ENCODE measurements at regions not wholly inside any gene's neighbourhood (a gene's known extent, or its start where the extent isn't known, plus 50 kb on each side); places are given as distances from the start of the nearest gene placed in this dataset.
"Not testable (repeated sequence)": the region's sequence is repeated elsewhere in the genome, so short reads cannot be mapped to it uniquely, and the experiment has no call there.

DNA sequence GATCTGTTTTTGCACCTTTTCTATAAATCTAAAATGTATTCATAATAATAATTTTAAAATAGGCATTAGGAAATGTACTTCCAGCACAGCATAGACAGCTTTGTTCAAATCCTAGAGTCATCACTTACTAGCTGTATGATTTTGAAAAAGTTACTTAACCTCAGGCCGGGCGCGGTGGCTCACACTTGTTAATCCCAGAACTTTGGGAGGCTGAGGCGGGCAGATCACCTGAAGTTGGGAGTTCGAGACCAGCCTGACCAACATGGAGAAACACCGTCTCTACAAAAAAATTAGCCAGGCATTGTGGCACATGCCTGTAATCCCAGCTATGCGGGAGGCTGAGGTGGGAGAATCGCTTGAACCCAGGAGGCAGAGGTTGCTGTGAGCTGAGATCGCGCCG, 161.7 kb upstream of the UBE2E3 start:
- TF ChIP-seq EZH2 (IDR thresholded peaks at IDR 0.05; ENCODE audit: insufficient read depth, poor library complexity, severe bottlenecking); EZH2phosphoT487 (IDR thresholded peaks at IDR 0.05; ENCODE audit: insufficient read depth, low read depth): not testable (repeated sequence)
